AG10803 (cell line): ENCODE measurements at regions not wholly inside any gene's neighbourhood (a gene's known extent, or its start where the extent isn't known, plus 50 kb on each side); places are given as distances from the start of the nearest gene placed in this dataset.

Experiments used
- DNase-seq: peaks from one replicate; pipeline ENCODE4 v3.0.0; 2010; ENCODE audit warnings: low read depth
- H3K4me3 ChIP-seq: 2 replicates; pipeline ENCODE4 v1.5.1; 2011; ENCODE audit warnings: mild to moderate bottlenecking, low read length, control low read depth
- TF ChIP-seq, protein P1 (sequence below): conservative IDR thresholded peaks from 2 replicates; pipeline ENCODE4 v1.5.1; 2011; ENCODE audit warnings: mild to moderate bottlenecking, low read length, control low read depth, inconsistent platforms

DNA sequence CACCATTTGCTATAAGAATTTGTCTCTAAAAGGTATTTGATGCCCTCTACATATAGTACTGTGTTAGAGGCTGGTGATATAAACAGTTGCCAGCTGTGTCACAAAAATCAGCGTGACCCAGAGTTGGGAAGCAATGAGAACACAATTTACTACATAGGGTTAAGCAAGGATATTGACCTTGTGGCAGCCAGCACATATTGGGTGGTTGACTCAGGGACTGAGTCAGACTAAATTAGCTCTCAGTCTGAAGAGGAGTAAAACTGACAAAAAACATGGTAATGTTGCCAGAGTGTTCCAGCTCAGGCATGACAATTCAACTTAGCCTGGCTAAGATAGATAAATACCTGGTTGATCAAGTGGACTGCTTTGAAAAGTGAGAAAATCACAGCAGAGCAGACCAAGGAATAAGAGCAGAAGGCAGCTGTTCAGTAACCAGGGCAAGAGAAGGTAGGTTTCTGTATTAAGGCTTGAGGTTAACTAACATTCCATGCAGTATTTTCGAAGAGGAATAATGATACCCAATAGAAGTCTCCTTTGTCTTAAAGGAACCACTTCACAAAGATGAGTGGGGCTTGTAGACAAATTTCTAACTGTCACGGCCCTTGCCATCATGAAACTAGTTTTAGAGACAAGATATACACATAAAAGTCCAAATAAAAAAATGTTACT lies 108.2 kb upstream of the ERBB4 start:
- TF ChIP-seq, protein P1, sequence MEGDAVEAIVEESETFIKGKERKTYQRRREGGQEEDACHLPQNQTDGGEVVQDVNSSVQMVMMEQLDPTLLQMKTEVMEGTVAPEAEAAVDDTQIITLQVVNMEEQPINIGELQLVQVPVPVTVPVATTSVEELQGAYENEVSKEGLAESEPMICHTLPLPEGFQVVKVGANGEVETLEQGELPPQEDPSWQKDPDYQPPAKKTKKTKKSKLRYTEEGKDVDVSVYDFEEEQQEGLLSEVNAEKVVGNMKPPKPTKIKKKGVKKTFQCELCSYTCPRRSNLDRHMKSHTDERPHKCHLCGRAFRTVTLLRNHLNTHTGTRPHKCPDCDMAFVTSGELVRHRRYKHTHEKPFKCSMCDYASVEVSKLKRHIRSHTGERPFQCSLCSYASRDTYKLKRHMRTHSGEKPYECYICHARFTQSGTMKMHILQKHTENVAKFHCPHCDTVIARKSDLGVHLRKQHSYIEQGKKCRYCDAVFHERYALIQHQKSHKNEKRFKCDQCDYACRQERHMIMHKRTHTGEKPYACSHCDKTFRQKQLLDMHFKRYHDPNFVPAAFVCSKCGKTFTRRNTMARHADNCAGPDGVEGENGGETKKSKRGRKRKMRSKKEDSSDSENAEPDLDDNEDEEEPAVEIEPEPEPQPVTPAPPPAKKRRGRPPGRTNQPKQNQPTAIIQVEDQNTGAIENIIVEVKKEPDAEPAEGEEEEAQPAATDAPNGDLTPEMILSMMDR = no peak
- H3K4me3 ChIP-seq = no peak overlapping the region
- peak; percentile 71 for DNase-seq

DNA sequence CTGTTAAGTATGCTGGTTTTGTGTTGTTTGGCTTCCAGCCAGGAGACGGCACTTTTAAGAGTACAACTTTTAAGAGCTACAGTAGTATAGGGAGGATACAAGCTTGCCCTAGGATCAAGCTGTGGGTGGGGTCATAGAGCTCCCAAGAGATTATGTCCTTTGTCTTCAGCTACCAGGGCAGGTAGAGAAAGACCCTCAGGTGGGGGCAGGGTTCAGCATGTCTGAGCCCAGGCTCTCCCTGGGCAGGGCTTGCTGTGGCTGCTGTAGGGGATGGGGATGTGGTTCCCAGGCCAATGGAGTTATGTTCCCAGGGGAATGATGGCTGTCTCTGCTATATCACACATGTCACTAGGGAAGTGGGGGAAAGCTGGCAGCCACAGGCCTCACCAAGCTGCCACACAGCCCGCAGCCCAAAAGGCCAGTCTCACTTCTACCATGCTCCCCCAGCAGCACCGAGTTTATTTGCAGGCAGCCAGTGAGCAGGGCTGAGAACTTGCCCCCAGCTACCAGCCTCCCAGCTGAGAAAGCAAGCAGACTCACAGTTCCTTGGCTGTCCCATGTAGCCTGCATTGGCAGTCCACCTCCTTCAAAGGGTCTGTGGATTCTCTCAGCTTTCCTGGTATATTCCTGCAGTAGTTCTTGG lies 105.7 kb upstream of the ERBB4 start:
- no peak for DNase-seq
- TF ChIP-seq, protein P1 = no peak
- no peak overlapping the region for H3K4me3 ChIP-seq

- no peak overlapping the region for H3K4me3 ChIP-seq
- DNase-seq = no peak
- TF ChIP-seq, protein P1 = no peak
Observed at GRCh38 chr2:212640428-212640827, 101.8 kb upstream of the ERBB4 start.

DNA sequence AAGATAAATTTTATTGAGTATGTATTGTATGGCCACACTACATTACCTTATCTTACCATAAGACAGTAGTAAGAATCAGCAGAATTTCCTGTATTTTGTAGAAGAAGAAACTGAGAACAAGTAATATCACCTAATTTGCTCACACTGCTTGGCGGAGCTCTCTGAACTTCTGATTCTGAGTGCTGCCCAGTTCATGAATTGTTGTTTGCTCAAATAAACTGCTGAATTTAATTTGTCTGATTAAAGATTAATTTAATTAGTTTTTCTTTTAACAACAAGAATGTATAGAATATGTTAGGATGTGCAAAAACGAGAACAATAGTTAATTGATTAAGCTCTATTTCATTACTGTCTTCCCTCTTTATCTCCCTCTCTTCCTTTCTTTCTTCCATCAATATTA lies 100.1 kb upstream of the ERBB4 start:
- TF ChIP-seq, protein P1 = no peak
- no peak for DNase-seq
- no peak overlapping the region for H3K4me3 ChIP-seq

DNA sequence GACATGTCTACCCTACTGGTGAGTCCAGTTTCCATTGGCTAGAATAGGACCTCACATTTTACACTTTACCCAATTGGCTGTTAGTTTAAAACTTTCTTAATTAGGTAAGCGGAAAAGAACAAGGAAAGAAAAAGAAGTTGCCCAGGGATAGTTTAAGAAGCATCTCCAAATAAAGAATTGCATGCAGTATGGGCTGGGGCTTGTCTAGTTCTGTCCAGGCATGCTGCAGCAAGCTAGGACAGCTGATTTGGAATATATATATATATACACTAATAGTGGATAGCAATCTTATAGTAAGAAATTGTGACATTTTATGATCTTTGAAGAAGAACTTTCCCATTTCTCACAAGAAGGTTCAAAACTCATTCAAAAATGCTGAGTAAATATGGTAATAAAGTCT lies 90.0 kb upstream of the ERBB4 start:
- DNase-seq = no peak
- TF ChIP-seq, protein P1 = no peak
- H3K4me3 ChIP-seq = no peak overlapping the region

DNA sequence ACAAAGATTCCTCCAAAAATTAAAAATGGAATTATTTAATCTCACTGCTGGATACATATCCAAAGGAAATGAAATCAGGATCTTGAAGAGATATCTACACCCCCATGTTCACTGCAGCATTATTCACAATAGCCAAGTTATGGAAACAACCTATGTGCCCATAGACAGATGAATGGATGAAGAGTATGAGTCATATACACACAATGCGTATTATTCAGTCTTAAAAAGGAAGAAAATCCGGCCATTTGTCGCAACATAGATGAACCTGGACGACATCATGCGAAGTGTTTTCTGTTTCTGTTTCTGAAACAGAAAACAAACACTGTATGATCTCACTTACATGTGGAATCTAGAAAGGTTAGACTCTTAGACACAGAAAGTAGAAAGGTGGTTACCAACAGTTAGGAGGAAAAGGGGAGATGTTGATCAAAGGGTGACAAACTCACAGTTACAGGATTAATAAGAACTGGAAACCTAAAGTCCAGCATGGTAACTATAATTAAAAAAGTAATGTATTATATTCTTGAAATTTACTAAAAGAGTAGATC lies 87.8 kb upstream of the ERBB4 start:
- DNase-seq = no peak
- TF ChIP-seq, protein P1 = no peak
- H3K4me3 ChIP-seq = no peak overlapping the region

DNA sequence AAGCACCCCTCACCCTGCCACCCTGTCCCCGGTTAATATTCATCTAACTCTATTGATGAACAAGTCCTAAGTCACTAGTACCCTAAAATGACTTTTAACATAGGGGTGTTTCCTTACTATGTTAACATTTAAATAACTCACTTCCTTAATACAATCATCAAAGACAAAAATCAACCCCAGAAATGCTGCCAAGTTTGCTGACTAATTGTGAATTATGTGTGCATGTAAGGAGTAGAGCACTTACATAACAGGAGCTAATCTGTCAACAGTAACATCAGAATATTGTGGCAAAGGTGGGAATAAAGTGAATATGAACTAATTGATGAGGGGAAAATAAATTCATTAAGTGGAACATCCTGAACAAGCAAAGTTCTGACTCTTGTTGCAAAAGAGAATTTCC lies 81.4 kb upstream of the ERBB4 start:
- no peak overlapping the region for H3K4me3 ChIP-seq
- TF ChIP-seq, protein P1 = no peak
- DNase-seq = no peak
